ENCODE measurements at regions not wholly inside any gene's neighbourhood (a gene's known extent, or its start where the extent isn't known, plus 50 kb on each side); places are given as distances from the start of the nearest gene placed in this dataset.

- DNase-seq (ENCODE audit: low read depth in 2 of 2, low spot score in 1 of 2), result no peak
Measured at GRCh38 chr3:157639756-157640426, 136.7 kb upstream of the VEPH1 start.

GRCh38 chr3:157637866-157638265 is 134.7 kb upstream of the VEPH1 start:
- no peak for DNase-seq (ENCODE audit: low read depth in 2 of 2, low spot score in 1 of 2)

GRCh38 chr3:157633241-157633640 is 130.0 kb upstream of the VEPH1 start:
- no peak for DNase-seq (ENCODE audit: low read depth in 2 of 2, low spot score in 1 of 2)

DNA sequence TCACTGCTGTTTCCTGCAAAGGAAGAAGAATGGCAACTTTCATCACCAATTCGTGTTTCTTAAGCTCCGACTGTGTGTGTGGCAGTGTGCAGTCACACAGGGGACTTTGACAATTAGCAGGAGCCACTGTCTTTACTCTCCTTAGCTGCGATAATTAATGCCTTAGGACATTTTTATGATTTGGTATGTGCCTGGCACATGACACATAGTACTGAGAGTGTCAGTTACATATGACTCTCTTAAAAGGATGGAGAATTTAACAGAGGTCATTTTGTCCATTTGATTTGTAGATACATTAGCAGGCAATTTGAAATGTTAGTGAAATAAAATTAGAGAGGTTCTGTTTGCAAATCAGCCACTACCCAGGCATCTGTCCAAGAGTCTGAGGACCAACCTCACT is 128.9 kb upstream of the VEPH1 start:
- no peak for DNase-seq (ENCODE audit: low read depth in 2 of 2, low spot score in 1 of 2)

DNA sequence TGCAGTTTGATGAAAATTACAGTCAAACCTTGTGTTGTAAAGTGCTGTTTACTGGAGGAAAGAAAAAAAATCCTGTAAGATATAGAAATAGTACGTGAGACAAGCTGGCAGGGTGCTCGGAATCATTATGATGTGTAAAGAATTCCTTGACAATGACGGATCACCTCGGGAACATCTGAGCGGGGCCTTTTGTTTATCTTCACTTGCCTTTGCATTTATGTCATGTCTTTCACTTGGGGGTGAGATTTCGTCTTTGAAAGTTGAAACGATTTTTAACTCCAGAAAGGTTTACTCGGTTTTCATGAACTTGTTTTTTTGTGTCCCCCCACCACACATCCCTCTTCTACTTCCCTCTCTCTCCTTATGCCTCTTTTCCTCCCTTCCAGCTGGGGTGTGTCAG is 128.3 kb upstream of the VEPH1 start:
- DNase-seq (ENCODE audit: low read depth in 2 of 2, low spot score in 1 of 2), result no peak

- DNase-seq (ENCODE audit: low read depth in 2 of 2, low spot score in 1 of 2), result no peak
Measured at GRCh38 chr3:157626817-157627216, 123.6 kb upstream of the VEPH1 start.

DNA sequence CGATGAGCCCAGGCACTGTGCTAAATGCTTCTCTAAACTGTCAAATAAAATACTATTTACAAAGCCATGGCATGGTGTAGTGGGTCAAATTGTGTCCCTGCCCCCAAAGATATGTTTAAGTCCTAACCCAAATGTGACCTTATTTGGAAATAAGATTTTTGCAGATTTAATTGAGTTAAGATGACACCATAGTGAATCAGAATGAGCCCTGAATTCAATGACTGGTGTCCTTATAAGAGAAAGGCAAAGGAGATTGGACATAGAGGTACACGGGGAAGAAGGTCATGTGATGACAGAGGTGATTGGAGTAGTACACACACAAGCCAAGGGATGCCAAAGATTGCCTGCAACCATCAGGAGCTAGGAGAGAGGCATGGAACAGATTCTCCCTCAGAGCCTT is 121.6 kb upstream of the VEPH1 start:
- no peak for DNase-seq (ENCODE audit: low read depth in 2 of 2, low spot score in 1 of 2)

- no peak for DNase-seq (ENCODE audit: low read depth in 2 of 2, low spot score in 1 of 2)
Measured at GRCh38 chr3:157618886-157619285, 115.7 kb upstream of the VEPH1 start.

GRCh38 chr3:157618075-157618760 is 115.0 kb upstream of the VEPH1 start:
- DNase-seq (ENCODE audit: low read depth in 2 of 2, low spot score in 1 of 2), result no peak

- no peak for DNase-seq (ENCODE audit: low read depth in 2 of 2, low spot score in 1 of 2)
Measured at GRCh38 chr3:157614896-157615295, 111.7 kb upstream of the VEPH1 start.

DNA sequence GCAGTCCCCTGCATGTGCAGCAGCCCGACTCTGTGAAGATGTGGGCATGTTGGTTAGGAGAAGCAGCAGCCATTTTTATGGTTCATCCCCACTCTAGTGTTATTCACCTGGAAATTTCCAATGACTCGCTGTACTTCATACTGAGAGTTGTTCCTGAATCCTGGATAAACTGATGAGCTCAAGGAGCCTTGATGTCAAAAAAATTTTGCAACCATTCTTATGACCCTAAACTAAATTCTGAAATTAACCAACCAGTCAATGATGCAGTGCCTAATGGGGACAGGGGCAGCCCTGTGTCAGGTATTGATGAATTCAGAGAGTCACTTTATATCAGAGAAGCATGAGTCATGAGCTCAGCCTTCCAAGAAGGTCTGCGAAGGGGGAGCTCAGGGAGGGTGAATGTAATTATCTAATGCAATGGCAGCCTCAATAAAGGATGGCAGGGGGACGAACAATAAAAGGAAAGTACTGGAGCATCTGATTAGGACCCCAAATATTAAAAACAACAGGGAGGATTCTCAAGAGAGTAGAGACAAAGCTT is 108.4 kb upstream of the VEPH1 start:
- DNase-seq (ENCODE audit: low read depth in 2 of 2, low spot score in 1 of 2), result no peak

- no peak for DNase-seq (ENCODE audit: low read depth in 2 of 2, low spot score in 1 of 2)
Measured at GRCh38 chr3:157610876-157611535, 107.8 kb upstream of the VEPH1 start.

GRCh38 chr3:157607826-157608405 is 104.7 kb upstream of the VEPH1 start:
- DNase-seq (ENCODE audit: low read depth in 2 of 2, low spot score in 1 of 2), result no peak

DNA sequence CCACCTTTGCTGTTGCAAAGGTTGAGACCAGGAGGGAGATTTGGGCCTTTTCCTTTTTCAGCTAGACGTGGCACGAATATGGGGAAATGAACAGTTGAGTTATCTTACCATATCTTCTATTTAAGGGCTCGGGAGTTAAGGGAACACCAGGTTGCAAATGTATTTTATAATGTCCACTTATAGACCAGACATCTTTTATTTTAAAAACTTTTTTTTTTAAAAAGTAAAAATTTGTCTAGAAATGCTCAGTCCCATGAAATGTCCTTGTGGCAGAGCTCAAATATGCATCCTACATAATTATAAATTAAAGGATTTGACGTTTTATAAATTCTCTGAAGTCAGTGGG is 103.6 kb upstream of the VEPH1 start:
- no peak for DNase-seq (ENCODE audit: low read depth in 2 of 2, low spot score in 1 of 2)

GRCh38 chr3:157606011-157606851 is 103.0 kb upstream of the VEPH1 start:
- peak; percentile 18 to 33 for DNase-seq (ENCODE audit: low read depth in 2 of 2, low spot score in 1 of 2)

DNA sequence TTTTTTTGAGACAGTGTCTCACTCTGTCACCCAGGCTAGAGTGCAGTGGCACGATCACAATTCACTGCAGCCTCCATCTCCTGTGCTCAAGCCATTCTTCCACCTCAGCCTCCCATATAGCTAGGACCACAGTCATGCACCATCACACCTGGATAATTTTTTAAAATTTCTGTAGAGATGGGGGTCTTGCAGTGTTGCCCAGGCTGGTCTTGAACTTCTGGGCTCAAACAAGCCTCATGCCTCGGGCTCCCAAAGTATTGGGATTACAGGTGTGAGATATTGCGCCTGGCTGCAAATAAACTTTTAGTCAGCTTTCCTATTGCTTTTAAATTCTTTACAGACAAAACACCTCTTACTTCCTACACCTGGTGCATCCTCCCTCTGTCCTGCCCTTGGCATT is 102.1 kb upstream of the VEPH1 start:
- DNase-seq (ENCODE audit: low read depth in 2 of 2, low spot score in 1 of 2), result no peak

GRCh38 chr3:157602424-157602823 is 99.2 kb upstream of the VEPH1 start:
- no peak for DNase-seq (ENCODE audit: low read depth in 2 of 2, low spot score in 1 of 2)

DNA sequence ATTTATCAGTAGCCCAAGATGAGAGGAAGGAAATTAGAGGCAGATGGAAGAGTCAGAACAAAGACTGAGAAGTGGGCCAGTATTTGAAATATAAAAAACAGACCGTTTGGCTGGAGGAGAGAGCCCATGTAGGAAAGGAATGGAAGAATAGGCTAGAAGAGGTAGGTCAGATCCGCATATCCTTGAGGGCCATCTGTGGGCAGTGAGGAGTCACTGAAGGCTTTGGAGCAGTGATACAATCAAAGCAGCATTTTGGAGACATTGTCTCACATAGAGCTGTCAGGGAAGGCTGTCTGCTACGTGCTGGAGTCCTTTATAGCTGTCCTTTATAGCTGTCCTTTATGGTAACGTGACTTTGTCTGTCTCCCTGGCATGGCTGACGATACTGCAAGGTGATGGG is 92.0 kb upstream of the VEPH1 start:
- no peak for DNase-seq (ENCODE audit: low read depth in 2 of 2, low spot score in 1 of 2)

GRCh38 chr3:157594413-157594812 is 91.2 kb upstream of the VEPH1 start:
- DNase-seq (ENCODE audit: low read depth in 2 of 2, low spot score in 1 of 2), result no peak

- DNase-seq (ENCODE audit: low read depth in 2 of 2, low spot score in 1 of 2), result no peak
Measured at GRCh38 chr3:157592769-157593168, 89.6 kb upstream of the VEPH1 start.

- DNase-seq (ENCODE audit: low read depth in 2 of 2, low spot score in 1 of 2), result no peak
Measured at GRCh38 chr3:157590273-157590672, 87.1 kb upstream of the VEPH1 start.

All from stimulated activated CD8-positive, alpha-beta memory T cell treated with anti-CD3 and anti-CD28 coated beads, Interleukin-4, amount 100 ng/mL, for 4 hours (primary cell).